ENCODE measurements at regions not wholly inside any gene's neighbourhood (a gene's known extent, or its start where the extent isn't known, plus 50 kb on each side); places are given as distances from the start of the nearest gene placed in this dataset.
A peak's percentile ranks its signal among the peaks of the same experiment; 100 is the strongest.

GRCh38 chr12:90631591-90632212, 323.3 kb downstream of the CCER1 start:
- DNase-seq (ENCODE audit: low read depth): no peak
- no peak overlapping the region for H3K4me3 ChIP-seq (ENCODE audit: low read depth, low read length)
- TF ChIP-seq CTCF (IDR thresholded peaks at IDR 0.05; ENCODE audit: insufficient read depth, low read length): no peak

- H3K4me3 ChIP-seq (ENCODE audit: low read depth, low read length): no peak overlapping the region
- DNase-seq (ENCODE audit: low read depth): no peak
- no peak for TF ChIP-seq CTCF (IDR thresholded peaks at IDR 0.05; ENCODE audit: insufficient read depth, low read length)
These were observed 325.0 kb downstream of the CCER1 start for GRCh38 chr12:90630006-90630405.

- DNase-seq (ENCODE audit: low read depth): no peak
- H3K4me3 ChIP-seq (ENCODE audit: low read depth, low read length): no peak overlapping the region
- no peak for TF ChIP-seq CTCF (IDR thresholded peaks at IDR 0.05; ENCODE audit: insufficient read depth, low read length)
These were observed 326.8 kb downstream of the CCER1 start for GRCh38 chr12:90628213-90628612.

- H3K4me3 ChIP-seq (ENCODE audit: low read depth, low read length): no peak overlapping the region
- DNase-seq (ENCODE audit: low read depth): no peak
- no peak for TF ChIP-seq CTCF (IDR thresholded peaks at IDR 0.05; ENCODE audit: insufficient read depth, low read length)
These were observed 327.6 kb downstream of the CCER1 start for GRCh38 chr12:90627180-90627896.

- DNase-seq (ENCODE audit: low read depth): peak; percentile 23
- no peak overlapping the region for H3K4me3 ChIP-seq (ENCODE audit: low read depth, low read length)
- TF ChIP-seq CTCF (IDR thresholded peaks at IDR 0.05; ENCODE audit: insufficient read depth, low read length): no peak
These were observed 332.5 kb downstream of the CCER1 start for GRCh38 chr12:90622431-90622830.

GRCh38 chr12:90621927-90622326, 333.0 kb downstream of the CCER1 start:
- DNase-seq (ENCODE audit: low read depth): peak; percentile 57
- no peak overlapping the region for H3K4me3 ChIP-seq (ENCODE audit: low read depth, low read length)
- no peak for TF ChIP-seq CTCF (IDR thresholded peaks at IDR 0.05; ENCODE audit: insufficient read depth, low read length)
